Spleen (tissue), 7 donors: ENCODE measurements at regions not wholly inside any gene's neighbourhood (a gene's known extent, or its start where the extent isn't known, plus 50 kb on each side); places are given as distances from the start of the nearest gene placed in this dataset.

Experiments used
- CTCF ChIP-seq, 11 experiments: fragments of 200-600 bp in 7 of 11; fragments of 450-650 bp in 4 of 11; sonication (generic) in 4 of 11; IDR thresholded peaks in 8 of 11; conservative IDR thresholded peaks in 3 of 11; 1 replicate in 7 of 11; 2 replicates in 4 of 11; pipeline versions ENCODE4 v1.4.0 to v1.8.0; 2016 to 2021; ENCODE audit warnings: antibody characterized with exemption in 11 of 11, inconsistent platforms in 4 of 11, mild to moderate bottlenecking in 1 of 11
- POLR2A ChIP-seq, 3 donors: fragments of 450-650 bp; IDR thresholded peaks; one replicate each; pipeline ENCODE4 v1.5.1; 2017; ENCODE audit warnings: antibody characterized with exemption in 3 of 3, mild to moderate bottlenecking in 1 of 3
- donor health status: DM: no; HTN: no; CAD: no; lungs with moderate emphysema.
- donor health status: DM: no; HTN: no; CAD: no.
- donor health status: DM: no; HTN: no; CAD: no.

- TF ChIP-seq CTCF (IDR thresholded peaks at IDR 0.05 in 8 of 11, conservative IDR thresholded peaks at IDR 0.05 in 3 of 11) = no peak
- no peak for TF ChIP-seq POLR2A (IDR thresholded peaks at IDR 0.05)
Measured at GRCh38 chr18:76580288-76580962, 85.4 kb upstream of the ZNF516 start.
